GM23338 (cell line): ENCODE measurements at regions not wholly inside any gene's neighbourhood (a gene's known extent, or its start where the extent isn't known, plus 50 kb on each side); places are given as distances from the start of the nearest gene placed in this dataset.

Experiments used
- ATAC-seq: fragments of 200-7000 bp; cut with Tn5 transposase; 3 replicates; pipeline ENCODE4 v1.9.1; 2020
- DNase-seq: peaks from one replicate; pipeline ENCODE4 v3.0.0-alpha.2; 2015; ENCODE audit warnings: low spot score
- H2AFZ ChIP-seq: fragments of 200-600 bp; sonication (generic); 2 replicates; pipeline ENCODE4 v1.8.0; 2016; ENCODE audit warnings: antibody characterized with exemption, mild to moderate bottlenecking, moderate library complexity
- H3F3A ChIP-seq: fragments of 200-600 bp; sonication (generic); replicated peaks from 2 replicates; pipeline ENCODE4 v1.8.0; 2017; ENCODE audit warnings: antibody characterized with exemption, mixed run types, low read depth
- H3K27ac ChIP-seq: fragments of 200-600 bp; sonication (generic); 2 replicates; pipeline ENCODE4 v1.6.1; 2016; ENCODE audit warnings: low read depth
- H3K27me3 ChIP-seq: fragments of 200-600 bp; sonication (generic); 2 replicates; pipeline ENCODE4 v1.8.0; 2016; ENCODE audit warnings: mild to moderate bottlenecking, mixed run types, moderate library complexity; ENCODE audit not compliant: insufficient read depth
- H3K36me3 ChIP-seq: fragments of 200-600 bp; sonication (generic); 2 replicates; pipeline ENCODE4 v1.8.0; 2016; ENCODE audit warnings: mild to moderate bottlenecking; ENCODE audit not compliant: insufficient read depth
- H3K4me1 ChIP-seq: fragments of 200-600 bp; sonication (generic); 2 replicates; pipeline ENCODE4 v1.8.0; 2016; ENCODE audit warnings: mild to moderate bottlenecking, moderate library complexity; ENCODE audit not compliant: insufficient read depth
- H3K4me2 ChIP-seq: fragments of 200-600 bp; sonication (generic); 2 replicates; pipeline ENCODE4 v1.7.1; 2017; ENCODE audit warnings: mixed run types
- H3K4me3 ChIP-seq: fragments of 200-600 bp; sonication (generic); 2 replicates; pipeline ENCODE4 v1.6.1; 2016; ENCODE audit warnings: mixed run types
- H3K79me2 ChIP-seq: fragments of 200-600 bp; sonication (generic); replicated peaks from 2 replicates; pipeline ENCODE4 v1.8.0; 2017; ENCODE audit warnings: mild to moderate bottlenecking; ENCODE audit not compliant: insufficient read depth
- H3K9me2 ChIP-seq: fragments of 200-600 bp; sonication (generic); 2 replicates; pipeline ENCODE4 v1.8.0; 2017; ENCODE audit not compliant: insufficient read depth
- H4K20me1 ChIP-seq: fragments of 200-600 bp; sonication (generic); replicated peaks from 2 replicates; pipeline ENCODE4 v1.8.0; 2017; ENCODE audit warnings: mild to moderate bottlenecking; ENCODE audit not compliant: insufficient read depth
- H3K27ac Mint-ChIP-seq: 2 replicates; pipeline ENCODE4 v1.8.0; 2020; ENCODE audit warnings: inconsistent platforms, mild to moderate bottlenecking, moderate library complexity, mixed read lengths
- H3K27me3 Mint-ChIP-seq: 3 replicates; pipeline ENCODE4 v1.8.0; 2022; ENCODE audit warnings: low read depth, mild to moderate bottlenecking, moderate library complexity, mixed read lengths, inconsistent platforms; ENCODE audit not compliant: insufficient read depth, poor library complexity
- H3K36me3 Mint-ChIP-seq: 3 replicates; pipeline ENCODE4 v1.8.0; 2021; ENCODE audit warnings: low read depth, mild to moderate bottlenecking, inconsistent platforms, moderate library complexity, mixed read lengths
- H3K4me1 Mint-ChIP-seq: 3 replicates; pipeline ENCODE4 v1.8.0; 2020; ENCODE audit warnings: mild to moderate bottlenecking, inconsistent platforms, mixed read lengths
- H3K4me3 Mint-ChIP-seq: 3 replicates; pipeline ENCODE4 v1.8.0; 2021; ENCODE audit warnings: moderate library complexity, mild to moderate bottlenecking, inconsistent platforms, mixed read lengths
- H3K9me3 Mint-ChIP-seq: 3 replicates; pipeline ENCODE4 v1.8.0; 2020; ENCODE audit warnings: moderate library complexity, mild to moderate bottlenecking, inconsistent platforms, mixed read lengths
- EZH2 ChIP-seq: fragments of 200-600 bp; sonication (generic); IDR thresholded peaks from one replicate; pipeline ENCODE4 v1.8.0; 2017; ENCODE audit warnings: antibody characterized with exemption, mild to moderate bottlenecking, low read depth; ENCODE audit not compliant: unreplicated experiment
- EZH2phosphoT487 ChIP-seq: fragments of 200-600 bp; sonication (generic); IDR thresholded peaks from one replicate; pipeline ENCODE4 v1.8.1; 2018; ENCODE audit warnings: antibody characterized with exemption; ENCODE audit not compliant: unreplicated experiment
- JUNB ChIP-seq: IDR thresholded peaks from one replicate; pipeline ENCODE4 v1.6.1; 2016; ENCODE audit warnings: antibody characterized with exemption; ENCODE audit not compliant: unreplicated experiment
- REST ChIP-seq: IDR thresholded peaks from one replicate; pipeline ENCODE4 v1.6.1; 2018; ENCODE audit warnings: antibody characterized with exemption; ENCODE audit not compliant: unreplicated experiment
- STAT1 ChIP-seq: IDR thresholded peaks from one replicate; pipeline ENCODE4 v1.6.1; 2016; ENCODE audit warnings: antibody characterized with exemption; ENCODE audit not compliant: unreplicated experiment
- ZNF331 ChIP-seq: fragments of 250-450 bp; sonication (Bioruptor Pico); IDR thresholded peaks from 2 replicates; pipeline ENCODE4 v1.5.0; 2020; ENCODE audit warnings: low read depth, mild to moderate bottlenecking, moderate library complexity
- ZNF462 ChIP-seq: fragments of 250-450 bp; sonication (Bioruptor Pico); IDR thresholded peaks from 2 replicates; pipeline ENCODE4 v1.5.0; 2020; ENCODE audit warnings: mild to moderate bottlenecking, moderate library complexity

- ATAC-seq (no peak), DNase-seq (no peak)
- H3K79me2 ChIP-seq = no peaks in the 10 kb centered on the region
- H3F3A ChIP-seq = no peaks in the 10 kb centered on the region
- Mint-ChIP-seq H3K4me3 (no peak overlapping the region), H3K4me1 (no peaks in the 10 kb centered on the region), H3K27ac (no peak overlapping the region), H3K27me3 (no peaks in the 10 kb centered on the region), H3K9me3 (no peaks in the 10 kb centered on the region), H3K36me3 (no peaks in the 10 kb centered on the region)
- no peak overlapping the region for H3K4me3 ChIP-seq
- no peak overlapping the region for H3K4me2 ChIP-seq
- no peaks in the 10 kb centered on the region for H4K20me1 ChIP-seq
- no peak overlapping the region for H2AFZ ChIP-seq
- H3K9me2 ChIP-seq = peaks cover 24% of the 10 kb centered on the region
- TF ChIP-seq EZH2phosphoT487 = no peak
- no peak for TF ChIP-seq STAT1
- no peak for TF ChIP-seq JUNB
- no peak for TF ChIP-seq ZNF462 (CRISPR knock-in tag)
- no peak for TF ChIP-seq ZNF331 (CRISPR knock-in tag)
- no peak for TF ChIP-seq EZH2
- no peak for TF ChIP-seq REST
- no peaks in the 10 kb centered on the region for H3K4me1 ChIP-seq
- no peaks in the 10 kb centered on the region for H3K36me3 ChIP-seq
- no peaks in the 10 kb centered on the region for H3K27me3 ChIP-seq
- no peak overlapping the region for H3K27ac ChIP-seq
Measured at GRCh38 chr11:106353031-106353430, 275.6 kb downstream of the AASDHPPT start.
